ENCODE measurements at regions not wholly inside any gene's neighbourhood (a gene's known extent, or its start where the extent isn't known, plus 50 kb on each side); places are given as distances from the start of the nearest gene placed in this dataset.

DNA sequence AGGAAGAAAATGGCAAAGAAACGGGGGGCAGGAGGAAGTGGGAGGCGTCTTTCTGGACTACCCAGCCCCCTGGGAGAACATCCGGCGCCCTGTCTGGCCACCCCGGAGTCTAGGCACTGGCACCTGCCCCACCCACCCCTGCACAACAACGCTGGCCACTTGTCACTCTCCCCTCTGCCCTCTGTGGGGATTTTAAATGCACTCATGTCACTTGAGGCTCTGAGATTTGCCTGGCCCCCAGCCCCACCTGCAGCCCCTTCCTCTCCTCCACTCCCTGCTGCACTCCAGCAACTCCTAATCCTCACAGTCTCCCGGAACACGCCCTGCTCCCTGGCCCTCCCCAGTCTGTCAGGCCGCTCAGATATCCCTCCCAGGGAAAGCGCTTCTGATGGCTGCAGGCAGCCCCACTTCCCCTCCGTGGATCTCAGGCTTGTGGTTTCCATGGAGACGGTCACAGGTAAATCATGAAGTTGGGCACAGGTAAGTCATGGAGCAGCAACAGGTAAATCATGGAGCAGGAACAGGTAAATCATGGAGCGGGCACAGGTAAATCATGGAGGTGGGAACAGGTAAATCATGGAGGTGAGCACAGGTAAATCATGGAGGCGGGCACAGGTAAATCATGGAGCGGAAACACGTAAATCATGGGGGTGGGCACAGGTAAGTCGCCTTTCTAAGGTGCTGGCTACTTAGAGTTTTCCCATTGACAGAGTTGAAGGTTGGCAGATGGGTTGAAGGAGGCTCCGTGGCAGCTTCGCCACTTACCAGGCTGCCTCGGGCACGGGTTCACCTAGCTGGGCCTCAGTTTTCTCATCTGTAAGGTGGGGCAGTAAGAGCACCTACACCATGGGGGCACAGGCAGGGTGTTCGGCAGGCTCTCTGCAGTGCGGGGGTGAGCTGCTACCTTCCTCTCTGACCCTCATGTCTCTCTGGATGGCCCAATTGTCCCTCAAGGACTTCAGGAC is 79.0 kb upstream of the SHISAL1 start:
- Histone ChIP-seq H3K36me3 (no peaks in the 10 kb centered on the region), H3K27me3 (no peaks in the 10 kb centered on the region), H3K4me3 (no peak overlapping the region), H3K27ac (no peak overlapping the region), H3K4me1 (no peaks in the 10 kb centered on the region), H3K9me3 (no peaks in the 10 kb centered on the region)
- TF ChIP-seq EP300 (IDR thresholded peaks at IDR 0.05) (no peak), POLR2A (IDR thresholded peaks at IDR 0.05) (no peak)
- TF ChIP-seq, protein P1, sequence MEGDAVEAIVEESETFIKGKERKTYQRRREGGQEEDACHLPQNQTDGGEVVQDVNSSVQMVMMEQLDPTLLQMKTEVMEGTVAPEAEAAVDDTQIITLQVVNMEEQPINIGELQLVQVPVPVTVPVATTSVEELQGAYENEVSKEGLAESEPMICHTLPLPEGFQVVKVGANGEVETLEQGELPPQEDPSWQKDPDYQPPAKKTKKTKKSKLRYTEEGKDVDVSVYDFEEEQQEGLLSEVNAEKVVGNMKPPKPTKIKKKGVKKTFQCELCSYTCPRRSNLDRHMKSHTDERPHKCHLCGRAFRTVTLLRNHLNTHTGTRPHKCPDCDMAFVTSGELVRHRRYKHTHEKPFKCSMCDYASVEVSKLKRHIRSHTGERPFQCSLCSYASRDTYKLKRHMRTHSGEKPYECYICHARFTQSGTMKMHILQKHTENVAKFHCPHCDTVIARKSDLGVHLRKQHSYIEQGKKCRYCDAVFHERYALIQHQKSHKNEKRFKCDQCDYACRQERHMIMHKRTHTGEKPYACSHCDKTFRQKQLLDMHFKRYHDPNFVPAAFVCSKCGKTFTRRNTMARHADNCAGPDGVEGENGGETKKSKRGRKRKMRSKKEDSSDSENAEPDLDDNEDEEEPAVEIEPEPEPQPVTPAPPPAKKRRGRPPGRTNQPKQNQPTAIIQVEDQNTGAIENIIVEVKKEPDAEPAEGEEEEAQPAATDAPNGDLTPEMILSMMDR (IDR thresholded peaks at IDR 0.05) = no peak
- no peak for DNase-seq (ENCODE audit: low spot score in 2 of 2)
- WGBS, 2 donors = 68 to 73% methylated on average over 21 to 23 of the region's 23 CpGs

DNA sequence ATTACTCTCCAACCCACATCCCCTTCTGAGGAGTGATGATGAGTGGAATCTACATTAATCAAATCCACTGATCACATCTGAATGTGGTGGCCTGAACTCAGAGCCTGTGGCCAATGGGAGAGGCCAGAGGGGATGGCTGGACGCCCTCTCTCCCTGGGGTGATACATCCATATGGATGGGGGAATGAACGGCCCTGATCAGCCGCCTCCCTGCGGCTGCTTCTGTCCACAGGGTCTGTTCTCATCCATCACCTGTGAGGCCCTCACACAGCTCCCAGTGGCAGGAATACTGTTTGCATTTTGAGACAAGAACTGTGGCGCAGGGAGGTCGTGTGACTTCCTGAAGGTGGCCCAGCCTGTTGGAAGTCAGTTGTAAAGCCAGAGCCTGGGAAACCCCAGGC is 78.3 kb upstream of the SHISAL1 start:
- TF ChIP-seq EP300 (IDR thresholded peaks at IDR 0.05) (no peak), POLR2A (IDR thresholded peaks at IDR 0.05) (no peak)
- TF ChIP-seq, protein P1 (IDR thresholded peaks at IDR 0.05) = no peak
- Histone ChIP-seq H3K36me3 (no peaks in the 10 kb centered on the region), H3K27ac (no peak overlapping the region), H3K9me3 (no peaks in the 10 kb centered on the region), H3K4me3 (no peak overlapping the region), H3K27me3 (no peaks in the 10 kb centered on the region), H3K4me1 (no peaks in the 10 kb centered on the region)
- 60 to 62% methylated on average over 6 of the region's 6 CpGs for WGBS, 2 donors
- DNase-seq (ENCODE audit: low spot score in 2 of 2) = no peak

DNA sequence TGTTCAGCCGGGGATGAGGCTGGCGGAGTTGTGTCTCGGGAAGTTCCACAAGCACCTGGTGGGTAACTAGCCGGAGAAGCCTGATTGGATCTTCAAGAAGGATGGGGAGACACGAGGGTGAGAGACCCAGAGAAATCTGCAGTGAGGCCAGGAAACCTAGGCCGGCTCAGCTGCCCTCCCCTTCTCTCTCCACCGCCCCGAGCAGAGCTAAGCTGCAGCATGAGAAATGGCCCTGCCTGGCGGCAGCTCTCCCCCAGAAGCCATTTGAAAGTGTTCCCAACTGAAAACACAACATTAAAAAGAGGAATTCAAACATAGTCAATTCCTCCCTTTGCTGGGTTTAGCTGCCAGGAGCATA is 77.8 kb upstream of the SHISAL1 start:
- no peaks in the 10 kb centered on the region for H3K27me3 ChIP-seq
- no peak for DNase-seq (ENCODE audit: low spot score in 2 of 2)
- no peak overlapping the region for H3K4me3 ChIP-seq
- no peak overlapping the region for H3K27ac ChIP-seq
- WGBS, 2 donors = 58 to 61% methylated on average over 9 of the region's 9 CpGs
- no peaks in the 10 kb centered on the region for H3K4me1 ChIP-seq
- no peaks in the 10 kb centered on the region for H3K36me3 ChIP-seq
- TF ChIP-seq POLR2A (IDR thresholded peaks at IDR 0.05) (no peak), EP300 (IDR thresholded peaks at IDR 0.05) (no peak)
- TF ChIP-seq, protein P1 (IDR thresholded peaks at IDR 0.05) = no peak
- no peaks in the 10 kb centered on the region for H3K9me3 ChIP-seq

DNA sequence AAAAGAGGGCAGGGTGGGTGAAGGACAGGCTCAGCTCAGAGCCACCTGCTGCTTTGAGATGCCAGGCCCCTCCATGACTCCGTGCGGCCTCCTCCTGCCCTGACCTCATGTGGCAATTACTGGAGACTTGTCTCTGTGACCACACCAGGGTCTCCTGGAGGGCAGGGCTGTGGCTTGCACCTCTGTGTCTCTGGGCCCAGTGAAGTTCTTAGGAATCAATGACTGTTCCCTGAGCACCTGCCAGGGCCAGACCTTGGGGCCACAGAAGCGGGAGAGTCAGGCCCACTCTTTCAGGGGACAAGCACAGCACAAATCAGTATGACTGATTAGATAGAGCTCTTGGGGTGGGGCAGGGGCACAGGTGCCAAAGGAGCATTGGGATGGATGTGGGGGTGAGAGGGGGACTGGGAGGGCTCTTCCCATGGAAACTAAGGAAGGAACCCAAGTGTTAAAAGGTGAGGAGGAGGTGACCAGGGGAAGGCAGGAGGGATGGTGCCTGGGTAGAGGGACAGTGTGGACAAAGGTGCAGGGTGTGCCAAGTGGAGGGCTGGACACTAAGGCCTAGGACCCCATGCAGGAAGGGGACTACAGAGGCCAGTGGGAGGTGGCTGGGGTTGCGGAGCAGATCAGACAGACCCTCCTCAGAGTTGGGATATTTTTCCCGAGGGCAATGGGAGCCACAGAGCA is 77.3 kb upstream of the SHISAL1 start:
- H3K36me3 ChIP-seq = no peaks in the 10 kb centered on the region
- H3K9me3 ChIP-seq = no peaks in the 10 kb centered on the region
- H3K27me3 ChIP-seq = no peaks in the 10 kb centered on the region
- no peak overlapping the region for H3K27ac ChIP-seq
- TF ChIP-seq EP300 (IDR thresholded peaks at IDR 0.05) = no peak
- no peak for TF ChIP-seq POLR2A (IDR thresholded peaks at IDR 0.05)
- TF ChIP-seq, protein P1 (IDR thresholded peaks at IDR 0.05) = no peak
- no peak for DNase-seq (ENCODE audit: low spot score in 2 of 2)
- whole genome bisulfite sequencing, 2 donors = 86 to 94% methylated on average over 5 of the region's 5 CpGs
- H3K4me3 ChIP-seq = no peak overlapping the region
- H3K4me1 ChIP-seq = no peaks in the 10 kb centered on the region

DNA sequence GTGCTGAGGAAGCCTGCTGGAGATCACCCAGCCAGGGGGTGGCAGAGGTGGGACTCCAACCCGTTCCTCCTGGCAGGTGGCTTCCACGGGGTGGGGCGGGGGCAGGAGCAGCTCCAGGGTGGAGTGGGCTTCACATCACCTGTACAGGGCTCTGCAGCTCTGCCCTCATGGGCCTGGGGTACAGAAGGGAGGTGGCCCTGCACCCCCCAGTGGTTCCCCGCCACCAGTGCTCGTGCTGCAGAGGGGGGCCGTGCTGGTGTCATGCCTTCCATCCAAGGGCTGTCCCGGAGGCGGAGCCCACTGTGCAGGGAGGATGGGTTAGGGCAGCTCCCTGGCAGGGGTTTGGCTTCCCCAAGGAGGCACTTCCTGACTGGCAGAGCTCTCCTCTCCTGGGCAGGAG is 76.4 kb upstream of the SHISAL1 start:
- Histone ChIP-seq H3K27ac (no peak overlapping the region), H3K4me1 (no peaks in the 10 kb centered on the region), H3K9me3 (no peaks in the 10 kb centered on the region), H3K36me3 (no peaks in the 10 kb centered on the region), H3K4me3 (no peak overlapping the region), H3K27me3 (no peaks in the 10 kb centered on the region)
- no CpG with 5 or more reads among the region's 8 CpGs for WGBS, 2 donors
- TF ChIP-seq EP300 (IDR thresholded peaks at IDR 0.05) (no peak), POLR2A (IDR thresholded peaks at IDR 0.05) (no peak)
- TF ChIP-seq, protein P1 (IDR thresholded peaks at IDR 0.05) = no peak
- DNase-seq (ENCODE audit: low spot score in 2 of 2) = no peak

Measured in tibial nerve (tissue), 4 donors.